CD4-positive, alpha-beta T cell treated with Interferon alpha-2 for 1 hour (primary cell): ENCODE measurements at regions not wholly inside any gene's neighbourhood (a gene's known extent, or its start where the extent isn't known, plus 50 kb on each side); places are given as distances from the start of the nearest gene placed in this dataset.
A peak's percentile ranks its signal among the peaks of the same experiment; 100 is the strongest.
"Not testable (repeated sequence)": the region's sequence is repeated elsewhere in the genome, so short reads cannot be mapped to it uniquely, and the experiment has no call there.

Source experiments
- DNase-seq, 2 donors: peaks; one replicate each; pipeline ENCODE4 v3.0.0-alpha.2; 2020 to 2022

DNA sequence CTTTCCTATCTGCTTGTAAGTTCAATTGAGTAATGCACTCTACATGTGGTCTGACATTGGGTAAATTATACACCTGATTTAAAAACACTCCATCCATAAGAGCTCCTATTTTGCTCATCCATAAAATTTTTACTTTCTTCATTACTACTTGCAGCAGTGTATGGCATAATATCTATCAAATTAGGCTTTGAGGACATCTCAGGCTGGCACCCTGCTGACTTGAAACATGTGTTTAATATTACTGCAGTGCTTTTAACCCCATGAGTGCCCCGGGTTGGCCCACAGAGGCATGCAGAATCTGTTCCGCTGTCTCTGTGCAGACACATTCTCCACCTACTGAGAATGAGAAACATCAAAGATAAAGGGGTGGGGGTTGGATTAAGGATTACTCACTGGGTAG is 249.9 kb upstream of the DNAJC19 start:
- no peak for DNase-seq

- no peak for DNase-seq
Measured at GRCh38 chr3:181230258-181230657, 240.7 kb upstream of the DNAJC19 start.

DNA sequence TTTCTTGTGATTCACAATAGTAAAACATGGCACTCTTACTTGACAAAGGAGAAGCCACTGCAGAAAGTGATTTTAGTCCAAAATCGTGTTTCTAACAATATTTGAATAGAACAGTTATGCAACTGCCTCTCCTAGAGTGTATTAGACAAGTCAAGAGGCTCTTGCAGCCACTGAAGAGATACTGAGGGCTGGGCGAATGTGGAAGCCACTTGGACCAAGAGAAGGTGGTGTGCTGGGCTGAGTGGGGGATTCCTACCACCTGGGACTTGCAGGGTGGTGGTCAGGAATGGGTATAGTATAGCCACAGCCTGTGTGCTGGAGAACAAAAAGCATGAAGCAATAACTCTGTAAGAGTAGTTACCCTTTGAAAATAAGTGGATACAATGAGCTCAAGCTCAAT is 223.8 kb upstream of the DNAJC19 start:
- no peak for DNase-seq

DNA sequence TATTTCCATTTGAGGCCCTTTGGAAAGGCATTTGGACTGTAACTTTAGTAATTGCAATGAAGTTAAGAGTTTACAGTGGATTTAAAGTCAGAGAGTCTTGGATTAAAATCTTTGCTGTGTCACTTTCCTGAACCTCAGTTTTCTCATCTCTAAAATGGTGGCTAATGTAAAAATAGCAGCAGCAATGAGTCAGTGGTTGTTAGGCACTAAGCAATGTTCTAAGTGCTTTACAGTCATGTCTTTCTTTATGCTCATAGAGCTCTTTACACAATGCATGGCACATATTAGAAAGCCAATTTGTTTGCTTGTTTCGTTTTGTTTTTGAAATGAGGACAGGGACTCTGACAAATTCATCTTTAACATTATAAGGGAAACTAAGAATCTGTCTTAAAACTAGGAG is 222.7 kb upstream of the DNAJC19 start:
- no peak for DNase-seq

DNA sequence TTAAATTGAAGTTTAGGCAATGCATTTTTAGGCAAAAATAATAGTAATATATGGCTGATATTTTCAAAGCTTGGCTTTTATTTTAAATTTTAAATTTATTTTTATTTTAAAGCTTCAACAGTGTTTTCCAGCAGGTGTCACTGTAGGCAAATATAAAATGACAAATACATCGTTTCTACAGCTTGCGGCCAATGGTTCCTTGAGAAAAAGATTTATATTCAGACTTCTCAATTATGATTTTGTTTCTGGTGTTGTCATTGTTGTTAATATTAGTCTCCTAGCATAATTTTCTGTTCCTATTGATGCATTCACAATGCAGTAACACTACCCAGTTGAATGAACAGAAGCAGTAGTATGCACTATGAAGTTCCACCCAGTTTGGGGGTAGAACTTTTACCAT is 220.7 kb upstream of the DNAJC19 start:
- DNase-seq = no peak

GRCh38 chr3:181189556-181189955 is 200.0 kb upstream of the DNAJC19 start:
- DNase-seq = no peak

- DNase-seq = no peak
Measured at GRCh38 chr3:181183764-181184163, 194.2 kb upstream of the DNAJC19 start.

DNA sequence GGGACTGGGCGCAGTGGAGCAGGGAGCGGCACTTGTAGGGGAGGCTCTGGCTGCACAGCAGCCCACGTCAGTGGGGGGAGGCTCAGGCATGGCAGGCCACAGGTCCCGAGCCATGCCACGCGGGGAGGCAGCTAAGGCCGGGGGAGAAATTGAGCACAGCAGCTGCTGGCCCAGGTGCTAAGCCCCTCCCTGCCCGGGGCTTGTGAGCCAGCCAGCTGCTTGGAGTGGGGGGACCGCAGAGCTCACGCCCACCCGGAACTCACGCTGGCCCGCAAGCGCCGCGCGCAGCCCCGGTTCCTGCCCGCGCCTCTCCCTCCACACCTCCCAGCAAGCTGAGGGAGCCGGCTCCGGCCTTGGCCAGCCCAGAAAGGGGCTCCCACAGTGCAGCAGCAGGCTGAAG is 193.5 kb upstream of the DNAJC19 start:
- not testable (repeated sequence) for DNase-seq

DNA sequence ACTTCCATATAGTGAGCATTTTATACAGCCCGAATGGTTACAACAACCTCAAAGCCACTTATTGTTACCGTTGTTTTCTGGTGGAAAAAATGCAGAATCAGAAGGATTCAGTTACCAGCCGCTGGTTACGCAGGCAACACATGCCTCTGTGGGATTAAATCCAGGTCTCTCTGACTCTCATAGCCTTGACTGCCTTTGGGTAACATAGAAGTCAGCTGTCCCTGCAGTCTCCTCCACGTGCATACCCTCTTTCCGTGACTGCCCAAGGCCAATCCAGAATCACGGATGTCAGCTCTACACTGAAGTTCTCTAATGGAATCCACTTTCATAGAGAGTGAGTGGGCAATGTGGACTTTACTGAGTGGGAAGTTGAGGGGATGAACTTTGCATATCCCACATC is 189.5 kb upstream of the DNAJC19 start:
- no peak for DNase-seq

DNA sequence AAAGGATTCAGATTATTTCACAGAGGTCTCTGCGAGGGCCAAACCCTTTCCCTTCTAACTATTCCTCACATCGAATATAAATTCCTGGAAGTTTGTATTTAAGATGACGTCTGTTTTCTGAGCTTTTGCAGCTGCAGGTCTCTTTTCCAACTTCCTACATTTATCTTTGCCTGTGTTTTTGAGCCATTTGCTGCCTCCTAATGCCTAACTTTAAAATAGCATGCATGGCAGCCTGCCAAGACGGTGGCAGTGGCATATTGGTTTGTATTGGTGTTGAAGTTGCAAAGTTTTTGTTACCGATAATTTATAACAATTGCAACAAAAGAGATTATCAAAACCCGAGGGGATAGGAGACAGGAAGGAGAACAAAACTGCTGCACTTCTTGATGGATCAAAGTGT is 187.1 kb upstream of the DNAJC19 start:
- DNase-seq = peak in 1 of 2 donors; percentile 15

GRCh38 chr3:181174676-181175233 is 185.2 kb upstream of the DNAJC19 start:
- no peak for DNase-seq

GRCh38 chr3:181174022-181174421 is 184.5 kb upstream of the DNAJC19 start:
- DNase-seq = no peak

DNA sequence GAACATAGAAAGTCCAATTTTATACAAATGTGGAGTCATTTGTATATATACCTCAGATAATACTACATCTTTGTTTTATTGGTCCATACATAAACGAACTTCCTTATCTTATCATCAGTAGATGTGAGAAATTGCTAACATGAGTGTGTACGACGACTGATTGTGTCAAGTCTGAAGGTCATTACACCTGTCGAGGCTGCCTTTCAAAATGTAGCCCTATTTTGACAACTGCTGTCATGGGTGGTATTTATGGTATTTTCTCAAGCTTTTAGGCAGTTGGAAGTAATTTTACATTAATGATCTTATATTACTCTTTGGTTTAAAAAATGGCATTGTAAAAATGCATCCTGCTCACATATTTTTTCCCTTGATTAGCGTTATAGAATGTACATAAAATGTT is 183.7 kb upstream of the DNAJC19 start:
- no peak for DNase-seq

GRCh38 chr3:181134873-181135272 is 145.3 kb upstream of the DNAJC19 start:
- no peak for DNase-seq

DNA sequence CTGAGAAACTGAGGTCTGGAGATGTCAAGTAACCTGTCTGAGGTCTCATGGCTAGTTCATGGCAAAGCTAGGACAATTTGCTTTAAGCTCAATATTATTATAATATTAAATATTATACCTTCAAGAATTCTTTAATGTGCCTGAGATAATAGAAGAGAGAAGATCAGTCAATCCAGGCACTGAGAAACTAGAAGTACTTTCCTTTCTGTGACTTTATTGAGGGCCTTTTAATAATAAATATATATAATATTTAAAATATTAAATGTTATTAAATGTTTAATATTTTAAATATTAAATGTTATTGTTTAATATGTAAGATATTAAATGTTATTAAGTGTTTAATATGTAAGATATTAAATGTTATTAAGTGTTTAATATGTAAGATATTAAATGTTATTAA is 144.3 kb upstream of the DNAJC19 start:
- DNase-seq = no peak

DNA sequence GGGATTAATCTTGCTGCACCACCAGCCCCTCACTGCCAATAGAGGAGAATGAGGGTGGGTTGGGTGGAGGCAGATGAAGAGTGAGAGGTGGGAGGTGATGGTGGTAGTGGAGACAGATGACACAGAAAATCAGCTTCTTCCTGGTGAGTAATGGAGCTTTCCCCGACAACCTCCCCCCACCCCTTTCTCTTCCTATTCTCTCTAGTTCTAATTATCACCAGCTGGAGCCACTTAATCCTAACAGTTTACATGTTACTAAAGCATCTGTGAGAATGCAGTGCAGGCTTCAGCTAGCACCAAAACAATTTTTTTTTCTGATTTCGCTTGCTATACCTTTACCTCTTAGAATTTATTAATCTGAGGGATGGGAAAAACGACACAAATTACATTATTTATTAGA is 116.1 kb upstream of the DNAJC19 start:
- no peak for DNase-seq

- no peak for DNase-seq
Measured at GRCh38 chr3:181103605-181104004, 114.1 kb upstream of the DNAJC19 start.

- no peak for DNase-seq
Measured at GRCh38 chr3:181086011-181086410, 96.5 kb upstream of the DNAJC19 start.

GRCh38 chr3:181081930-181082329 is 92.4 kb upstream of the DNAJC19 start:
- DNase-seq = no peak

DNA sequence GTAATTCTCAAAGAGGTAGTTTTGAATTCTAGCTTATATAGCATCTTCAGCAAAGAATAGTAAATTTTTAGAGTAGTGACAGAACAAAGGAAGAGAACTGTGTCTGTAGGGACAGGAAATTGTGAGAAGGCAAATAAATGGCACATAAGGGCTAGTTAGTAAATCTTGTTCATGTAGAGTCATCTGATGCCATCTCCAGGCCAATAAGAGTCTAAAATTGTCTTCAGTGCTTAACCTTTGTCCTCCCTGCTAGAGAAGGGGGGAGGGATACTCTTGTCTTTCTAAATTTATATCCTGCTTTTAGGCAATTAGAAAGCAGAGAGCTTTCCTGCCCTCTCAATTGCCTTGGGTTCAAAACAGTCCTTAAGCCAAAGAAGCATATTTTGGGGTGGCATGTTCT is 87.0 kb upstream of the DNAJC19 start:
- DNase-seq = no peak

GRCh38 chr3:181075098-181075497 is 85.6 kb upstream of the DNAJC19 start:
- no peak for DNase-seq

GRCh38 chr3:181066143-181067087 is 76.9 kb upstream of the DNAJC19 start:
- DNase-seq = no peak

DNA sequence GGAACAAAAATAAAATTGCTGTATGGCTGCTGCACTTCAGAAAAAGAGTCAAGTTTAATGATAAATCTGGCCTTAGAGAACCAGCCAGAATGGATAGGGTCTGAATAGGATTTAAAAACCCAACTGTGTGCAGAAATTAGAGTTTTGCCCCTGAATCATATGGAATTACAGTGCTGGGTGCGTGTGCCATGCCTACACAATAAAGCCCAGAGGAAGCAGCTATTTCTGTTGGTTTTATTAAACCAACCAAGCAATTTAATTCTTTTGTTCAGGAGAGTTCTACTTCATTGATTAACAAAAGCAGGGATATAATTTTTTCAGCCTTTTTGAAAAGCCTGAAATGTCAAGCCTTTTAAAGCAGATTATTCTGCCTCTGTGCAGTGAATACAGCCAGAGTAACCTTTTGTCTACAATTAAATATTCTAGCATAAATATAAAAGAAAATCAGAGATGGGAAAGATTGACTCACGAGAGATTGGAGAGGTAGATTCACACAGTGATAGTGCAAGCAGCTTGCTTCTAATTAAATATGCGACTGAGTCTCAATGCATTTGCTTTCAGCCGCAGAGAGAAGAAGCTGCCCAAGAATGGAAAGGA is 66.7 kb upstream of the DNAJC19 start:
- no peak for DNase-seq

DNA sequence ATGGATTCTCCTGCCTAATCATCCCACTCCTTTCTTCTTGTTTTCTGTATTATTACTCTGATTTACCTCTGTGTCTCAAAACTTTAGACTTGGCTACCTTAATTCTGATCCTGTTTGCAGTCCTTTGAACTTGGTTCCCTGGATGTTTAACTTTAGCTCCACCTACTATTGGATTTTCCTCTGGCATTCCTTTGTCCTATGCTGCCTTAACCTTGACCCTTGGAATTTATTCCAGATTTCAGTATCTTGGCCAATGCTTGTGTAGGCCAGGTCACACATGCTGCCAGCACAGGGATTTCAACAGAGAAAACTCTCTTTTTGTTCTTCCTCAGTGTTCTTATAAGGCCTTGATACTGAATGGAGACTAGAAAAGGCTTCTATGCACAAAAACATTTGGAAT is 65.0 kb upstream of the DNAJC19 start:
- no peak for DNase-seq
